ENCODE measurements at regions not wholly inside any gene's neighbourhood (a gene's known extent, or its start where the extent isn't known, plus 50 kb on each side); places are given as distances from the start of the nearest gene placed in this dataset.

- TF ChIP-seq, protein P1, sequence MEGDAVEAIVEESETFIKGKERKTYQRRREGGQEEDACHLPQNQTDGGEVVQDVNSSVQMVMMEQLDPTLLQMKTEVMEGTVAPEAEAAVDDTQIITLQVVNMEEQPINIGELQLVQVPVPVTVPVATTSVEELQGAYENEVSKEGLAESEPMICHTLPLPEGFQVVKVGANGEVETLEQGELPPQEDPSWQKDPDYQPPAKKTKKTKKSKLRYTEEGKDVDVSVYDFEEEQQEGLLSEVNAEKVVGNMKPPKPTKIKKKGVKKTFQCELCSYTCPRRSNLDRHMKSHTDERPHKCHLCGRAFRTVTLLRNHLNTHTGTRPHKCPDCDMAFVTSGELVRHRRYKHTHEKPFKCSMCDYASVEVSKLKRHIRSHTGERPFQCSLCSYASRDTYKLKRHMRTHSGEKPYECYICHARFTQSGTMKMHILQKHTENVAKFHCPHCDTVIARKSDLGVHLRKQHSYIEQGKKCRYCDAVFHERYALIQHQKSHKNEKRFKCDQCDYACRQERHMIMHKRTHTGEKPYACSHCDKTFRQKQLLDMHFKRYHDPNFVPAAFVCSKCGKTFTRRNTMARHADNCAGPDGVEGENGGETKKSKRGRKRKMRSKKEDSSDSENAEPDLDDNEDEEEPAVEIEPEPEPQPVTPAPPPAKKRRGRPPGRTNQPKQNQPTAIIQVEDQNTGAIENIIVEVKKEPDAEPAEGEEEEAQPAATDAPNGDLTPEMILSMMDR (IDR thresholded peaks at IDR 0.05), result no peak
- TF ChIP-seq POLR2A (IDR thresholded peaks at IDR 0.05), result no peak
Measured at GRCh38 chr10:29030900-29031299, 258.0 kb upstream of the LYZL1 start.

Measured in esophagus squamous epithelium (tissue), 4 donors.